Neural progenitor cell (in vitro differentiated cells): ENCODE measurements at regions not wholly inside any gene's neighbourhood (a gene's known extent, or its start where the extent isn't known, plus 50 kb on each side); places are given as distances from the start of the nearest gene placed in this dataset.

ENCODE experiments used
- CTCF ChIP-seq: fragments of 200-600 bp; sonication (generic); IDR thresholded peaks from 2 replicates; pipeline ENCODE4 v1.5.1; 2017; ENCODE audit warnings: antibody characterized with exemption, mild to moderate bottlenecking
- EZH2 ChIP-seq: fragments of 200-600 bp; sonication (generic); IDR thresholded peaks from 2 replicates; pipeline ENCODE4 v1.6.1; 2017; ENCODE audit warnings: antibody characterized with exemption, mild to moderate bottlenecking, moderate library complexity
- EZH2phosphoT487 ChIP-seq: fragments of 200-600 bp; sonication (generic); IDR thresholded peaks from 2 replicates; pipeline ENCODE4 v1.6.1; 2017; ENCODE audit warnings: antibody characterized with exemption

- no peak for TF ChIP-seq CTCF
- TF ChIP-seq EZH2phosphoT487 = no peak
- TF ChIP-seq EZH2 = no peak
Observed at GRCh38 chr5:84783003-84783402, 398.3 kb upstream of the EDIL3 start.
